WTC11 (cell line): ENCODE measurements at regions not wholly inside any gene's neighbourhood (a gene's known extent, or its start where the extent isn't known, plus 50 kb on each side); places are given as distances from the start of the nearest gene placed in this dataset.

ENCODE experiments used
- ATF2 ChIP-seq: sonication (generic); formaldehyde crosslinking; IDR thresholded peaks from 2 replicates; pipeline ENCODE4 v1.8.1; 2022; ENCODE audit warnings: low read depth, missing genetic modification reagents, borderline replicate concordance
- KAT7 ChIP-seq: sonication (generic); formaldehyde crosslinking; IDR thresholded peaks from 2 replicates; pipeline ENCODE4 v1.8.1; 2023; ENCODE audit warnings: missing genetic modification reagents, mild to moderate bottlenecking, borderline replicate concordance
- MAX ChIP-seq: sonication (generic); formaldehyde crosslinking; IDR thresholded peaks from 2 replicates; pipeline ENCODE4 v1.8.0; 2022; ENCODE audit warnings: mild to moderate bottlenecking, missing genetic modification reagents
- SP1 ChIP-seq: sonication (generic); formaldehyde crosslinking; conservative IDR thresholded peaks from 2 replicates; pipeline ENCODE4 v1.8.1; 2022; ENCODE audit warnings: missing genetic modification reagents
- TP53 ChIP-seq: sonication (generic); formaldehyde crosslinking; IDR thresholded peaks from 2 replicates; pipeline ENCODE4 v1.8.1; 2023; ENCODE audit warnings: mild to moderate bottlenecking, missing genetic modification reagents
- USF2 ChIP-seq: sonication (generic); formaldehyde crosslinking; IDR thresholded peaks from 2 replicates; pipeline ENCODE4 v1.8.1; 2023; ENCODE audit warnings: mild to moderate bottlenecking, missing genetic modification reagents, moderate library complexity
- ZNF263 ChIP-seq: sonication (generic); formaldehyde crosslinking; IDR thresholded peaks from 2 replicates; pipeline ENCODE4 v1.8.1; 2022; ENCODE audit warnings: low read depth, mild to moderate bottlenecking, moderate library complexity, missing genetic modification reagents
- TF ChIP-seq, protein P1 (sequence below): fragments of 200-600 bp; IDR thresholded peaks from 2 replicates; pipeline ENCODE4 v1.8.0; 2022; ENCODE audit warnings: antibody characterized with exemption
- TF ChIP-seq, protein P2 (sequence below): sonication (generic); formaldehyde crosslinking; IDR thresholded peaks from 2 replicates; pipeline ENCODE4 v1.8.1; 2023; ENCODE audit warnings: mild to moderate bottlenecking, missing genetic modification reagents, moderate library complexity

- no peak for TF ChIP-seq ZNF263
- TF ChIP-seq, protein P1, sequence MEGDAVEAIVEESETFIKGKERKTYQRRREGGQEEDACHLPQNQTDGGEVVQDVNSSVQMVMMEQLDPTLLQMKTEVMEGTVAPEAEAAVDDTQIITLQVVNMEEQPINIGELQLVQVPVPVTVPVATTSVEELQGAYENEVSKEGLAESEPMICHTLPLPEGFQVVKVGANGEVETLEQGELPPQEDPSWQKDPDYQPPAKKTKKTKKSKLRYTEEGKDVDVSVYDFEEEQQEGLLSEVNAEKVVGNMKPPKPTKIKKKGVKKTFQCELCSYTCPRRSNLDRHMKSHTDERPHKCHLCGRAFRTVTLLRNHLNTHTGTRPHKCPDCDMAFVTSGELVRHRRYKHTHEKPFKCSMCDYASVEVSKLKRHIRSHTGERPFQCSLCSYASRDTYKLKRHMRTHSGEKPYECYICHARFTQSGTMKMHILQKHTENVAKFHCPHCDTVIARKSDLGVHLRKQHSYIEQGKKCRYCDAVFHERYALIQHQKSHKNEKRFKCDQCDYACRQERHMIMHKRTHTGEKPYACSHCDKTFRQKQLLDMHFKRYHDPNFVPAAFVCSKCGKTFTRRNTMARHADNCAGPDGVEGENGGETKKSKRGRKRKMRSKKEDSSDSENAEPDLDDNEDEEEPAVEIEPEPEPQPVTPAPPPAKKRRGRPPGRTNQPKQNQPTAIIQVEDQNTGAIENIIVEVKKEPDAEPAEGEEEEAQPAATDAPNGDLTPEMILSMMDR: no peak
- TF ChIP-seq, protein P2, sequence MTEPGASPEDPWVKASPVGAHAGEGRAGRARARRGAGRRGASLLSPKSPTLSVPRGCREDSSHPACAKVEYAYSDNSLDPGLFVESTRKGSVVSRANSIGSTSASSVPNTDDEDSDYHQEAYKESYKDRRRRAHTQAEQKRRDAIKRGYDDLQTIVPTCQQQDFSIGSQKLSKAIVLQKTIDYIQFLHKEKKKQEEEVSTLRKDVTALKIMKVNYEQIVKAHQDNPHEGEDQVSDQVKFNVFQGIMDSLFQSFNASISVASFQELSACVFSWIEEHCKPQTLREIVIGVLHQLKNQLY (CRISPR knock-in tag): no peak
- no peak for TF ChIP-seq MAX (CRISPR knock-in tag)
- TF ChIP-seq KAT7: no peak
- TF ChIP-seq USF2 (CRISPR knock-in tag): no peak
- TF ChIP-seq TP53 (CRISPR knock-in tag): no peak
- TF ChIP-seq ATF2 (CRISPR knock-in tag): no peak
- TF ChIP-seq SP1 (CRISPR knock-in tag): no peak
Measured at GRCh38 chr3:102140116-102140515, 290.8 kb downstream of the NFKBIZ start.
